ENCODE measurements at regions not wholly inside any gene's neighbourhood (a gene's known extent, or its start where the extent isn't known, plus 50 kb on each side); places are given as distances from the start of the nearest gene placed in this dataset.

GRCh38 chr12:14275111-14275510, 90.4 kb upstream of the ATF7IP start:
- no peak for DNase-seq (ENCODE audit: low read depth in 4 of 4, low spot score in 1 of 4)

DNA sequence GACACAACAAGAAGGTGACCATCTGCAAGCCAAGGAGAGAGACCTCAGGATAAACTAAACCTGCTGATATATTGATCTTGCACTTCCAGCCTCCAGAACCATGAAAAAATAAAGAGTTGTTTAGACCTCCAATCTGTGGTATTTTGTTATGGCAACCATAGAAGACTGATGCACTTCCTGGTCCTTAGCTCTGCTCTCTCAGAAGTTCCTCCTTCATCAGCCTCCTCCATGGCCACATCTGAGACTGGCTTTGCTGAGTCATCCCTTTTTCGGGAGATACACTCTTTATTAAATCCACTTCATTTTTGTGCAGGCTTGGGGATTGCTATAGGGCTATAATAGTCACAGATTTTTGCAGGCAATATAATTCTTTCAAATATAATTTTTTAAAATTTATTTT, 89.6 kb upstream of the ATF7IP start:
- no peak for DNase-seq (ENCODE audit: low read depth in 4 of 4, low spot score in 1 of 4)

DNA sequence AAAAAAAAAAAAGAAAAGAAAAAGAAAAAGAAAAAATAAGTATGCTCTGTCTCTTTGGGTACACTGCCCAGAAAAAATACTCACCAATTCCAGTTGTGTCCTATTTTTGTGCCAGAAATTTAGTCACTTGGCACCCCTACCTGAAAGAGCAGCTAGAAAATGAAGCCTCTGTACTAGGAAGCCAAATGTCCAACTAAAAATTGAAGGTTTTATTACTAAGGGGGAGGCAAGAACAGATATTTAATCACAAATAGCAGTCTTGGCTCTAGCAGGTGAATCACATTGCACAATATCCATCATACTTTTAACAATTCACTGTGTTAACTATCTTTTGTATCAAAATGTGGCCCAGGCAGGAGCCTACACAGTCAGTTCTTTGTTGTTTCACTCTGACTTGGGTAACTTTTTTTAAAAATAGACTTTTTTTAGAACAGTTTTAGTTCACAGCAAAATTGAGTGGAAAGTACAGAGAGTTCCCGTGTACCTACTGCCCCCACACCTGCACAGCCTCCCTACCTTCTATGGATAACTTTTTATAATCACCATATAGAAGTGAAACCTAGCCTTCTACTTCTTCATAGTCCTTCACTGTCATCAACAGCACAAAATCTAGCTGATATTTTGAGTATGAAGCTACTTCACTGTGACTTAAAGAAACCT, 87.1 kb upstream of the ATF7IP start:
- no peak for DNase-seq (ENCODE audit: low read depth in 4 of 4, low spot score in 1 of 4)

GRCh38 chr12:14279845-14280244, 85.6 kb upstream of the ATF7IP start:
- DNase-seq (ENCODE audit: low read depth in 4 of 4, low spot score in 1 of 4), result no peak

DNA sequence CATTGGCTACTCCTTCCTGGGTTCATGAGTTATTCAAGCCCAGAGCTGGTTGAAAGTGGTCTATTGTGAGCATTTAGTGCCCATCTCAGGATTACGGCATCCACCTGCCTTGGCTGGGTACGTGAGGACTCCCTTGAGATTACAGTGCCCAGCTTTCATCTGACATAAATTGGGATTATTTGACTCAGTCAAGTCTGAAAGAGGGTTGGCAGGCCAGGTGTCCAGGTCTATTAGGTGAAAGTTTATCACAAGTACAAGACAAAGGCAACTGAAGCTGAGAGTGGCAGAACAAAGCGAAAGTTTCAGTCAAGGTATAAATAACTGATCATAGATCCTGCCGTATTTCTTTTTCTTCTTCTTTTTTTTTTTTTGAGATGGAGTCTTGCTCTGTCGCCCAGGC, 84.6 kb upstream of the ATF7IP start:
- DNase-seq (ENCODE audit: low read depth in 4 of 4, low spot score in 1 of 4), result no peak

- DNase-seq (ENCODE audit: low read depth in 4 of 4, low spot score in 1 of 4), result no peak
Measured at GRCh38 chr12:14281539-14281938, 83.9 kb upstream of the ATF7IP start.

DNA sequence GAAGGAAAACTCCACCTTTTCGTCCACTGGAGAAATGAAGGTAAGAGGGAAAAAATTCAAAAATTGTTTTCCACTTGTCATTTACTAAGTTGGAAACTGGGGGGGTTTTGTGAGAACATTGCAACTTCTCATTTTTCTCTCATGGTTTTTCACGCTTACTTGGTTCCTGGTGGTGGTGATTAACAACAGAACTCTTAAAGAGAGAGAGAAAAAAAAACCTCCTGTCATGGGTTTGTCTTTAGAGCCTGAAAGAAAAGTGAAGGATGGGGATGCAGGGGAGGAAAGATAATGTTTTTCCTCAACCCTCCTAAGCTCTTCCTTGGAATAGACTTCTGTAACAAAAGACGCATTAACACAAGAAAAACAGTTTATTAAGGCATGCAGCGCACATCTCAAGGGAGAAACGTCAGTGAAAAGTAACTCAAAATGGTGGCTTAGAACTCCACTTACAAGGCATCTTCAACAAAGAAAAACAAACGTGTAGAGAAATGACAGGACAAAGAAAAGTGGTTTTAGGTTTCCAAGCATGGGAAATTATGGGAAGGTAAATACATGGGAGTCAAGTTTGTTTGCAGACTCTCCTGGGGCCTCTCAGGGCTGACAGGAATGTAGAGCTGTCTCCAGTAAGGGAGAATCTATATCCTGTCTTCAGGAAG, 81.9 kb upstream of the ATF7IP start:
- no peak for DNase-seq (ENCODE audit: low read depth in 4 of 4, low spot score in 1 of 4)

DNA sequence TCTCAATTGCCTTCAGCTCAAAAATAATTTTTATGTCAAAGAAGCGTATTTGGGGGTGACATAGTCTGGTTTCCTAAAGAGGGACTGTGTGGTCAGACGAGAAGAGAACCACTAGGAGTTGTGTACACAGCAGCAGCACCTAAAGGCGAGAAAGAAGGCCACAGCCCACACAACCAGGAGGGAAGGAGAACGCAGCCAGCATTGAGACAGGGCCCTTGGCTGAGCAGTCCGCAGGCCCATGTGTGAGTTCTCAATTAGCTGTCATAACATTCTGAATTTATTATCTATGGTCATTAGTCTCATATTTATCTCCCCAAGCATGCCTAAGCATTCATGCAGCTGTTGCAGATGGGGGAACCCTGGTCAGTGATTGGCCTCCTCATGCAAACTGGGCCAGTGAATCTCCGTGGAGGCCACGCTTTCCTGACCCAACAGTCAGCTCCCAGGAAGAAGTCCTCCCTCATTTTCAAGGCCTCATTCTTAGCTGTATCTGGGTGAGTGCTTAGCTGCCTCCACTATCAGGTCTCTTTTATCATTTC, 81.2 kb upstream of the ATF7IP start:
- DNase-seq (ENCODE audit: low read depth in 4 of 4, low spot score in 1 of 4), result no peak

- no peak for DNase-seq (ENCODE audit: low read depth in 4 of 4, low spot score in 1 of 4)
Measured at GRCh38 chr12:14289601-14290000, 75.9 kb upstream of the ATF7IP start.

DNA sequence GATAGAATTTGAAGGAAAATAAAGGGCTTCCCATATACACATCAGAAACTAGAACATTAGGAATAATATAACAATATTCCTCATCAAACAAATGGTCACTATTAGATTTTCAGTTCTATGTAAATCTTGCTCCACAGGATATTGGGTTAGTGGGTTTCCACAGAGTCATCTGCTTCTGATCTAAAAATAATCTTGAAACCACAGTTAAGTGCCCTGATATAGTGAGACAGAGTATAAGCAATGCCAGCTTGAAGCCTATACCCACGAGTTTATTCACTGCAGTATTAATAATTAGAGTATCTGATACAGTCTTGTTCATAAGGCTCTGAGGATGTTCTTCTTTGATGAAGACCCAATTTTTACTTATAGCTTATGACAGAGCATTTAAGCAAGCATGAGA, 74.5 kb upstream of the ATF7IP start:
- DNase-seq (ENCODE audit: low read depth in 4 of 4, low spot score in 1 of 4), result no peak

- no peak for DNase-seq (ENCODE audit: low read depth in 4 of 4, low spot score in 1 of 4)
Measured at GRCh38 chr12:14303661-14304155, 61.8 kb upstream of the ATF7IP start.

- no peak for DNase-seq (ENCODE audit: low read depth in 4 of 4, low spot score in 1 of 4)
Measured at GRCh38 chr12:14307004-14307403, 58.5 kb upstream of the ATF7IP start.

DNA sequence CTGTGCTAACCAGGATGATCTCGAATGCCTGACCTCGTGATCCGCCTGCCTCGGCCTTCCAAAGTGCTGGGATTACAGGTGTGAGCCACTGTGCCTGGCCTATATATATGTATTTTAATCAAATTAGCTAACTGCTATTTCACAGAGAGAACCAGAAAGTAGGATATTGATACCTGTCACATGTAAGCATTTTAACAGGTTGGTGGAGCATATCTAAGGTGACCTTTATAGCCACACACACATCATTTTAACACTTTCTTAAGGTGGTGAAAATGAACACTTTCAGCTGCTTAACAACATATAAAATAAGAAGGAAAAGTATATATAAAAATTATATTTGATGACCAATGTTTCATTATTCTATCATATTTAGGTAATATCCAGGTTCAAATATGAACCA, 57.0 kb upstream of the ATF7IP start:
- DNase-seq (ENCODE audit: low read depth in 4 of 4, low spot score in 1 of 4), result no peak

DNA sequence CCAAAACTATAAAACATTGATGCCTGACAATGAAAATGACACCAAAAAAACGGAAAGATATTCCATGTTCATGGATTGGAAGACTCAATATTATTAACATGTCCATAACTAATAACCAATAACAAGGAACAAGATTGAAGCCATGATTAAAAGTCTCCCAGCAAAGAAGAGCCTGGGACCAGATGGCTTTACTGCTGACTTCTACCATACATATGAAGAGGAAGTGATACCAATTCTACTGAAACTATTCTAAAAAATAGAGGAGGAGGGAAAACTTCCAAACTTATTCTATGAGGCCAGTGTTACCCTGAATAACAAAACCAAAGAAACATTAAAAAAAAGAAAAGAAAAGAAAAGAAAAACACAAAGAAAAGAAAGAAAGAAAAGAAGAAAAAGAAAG, 54.6 kb upstream of the ATF7IP start:
- DNase-seq (ENCODE audit: low read depth in 4 of 4, low spot score in 1 of 4), result no peak

DNA sequence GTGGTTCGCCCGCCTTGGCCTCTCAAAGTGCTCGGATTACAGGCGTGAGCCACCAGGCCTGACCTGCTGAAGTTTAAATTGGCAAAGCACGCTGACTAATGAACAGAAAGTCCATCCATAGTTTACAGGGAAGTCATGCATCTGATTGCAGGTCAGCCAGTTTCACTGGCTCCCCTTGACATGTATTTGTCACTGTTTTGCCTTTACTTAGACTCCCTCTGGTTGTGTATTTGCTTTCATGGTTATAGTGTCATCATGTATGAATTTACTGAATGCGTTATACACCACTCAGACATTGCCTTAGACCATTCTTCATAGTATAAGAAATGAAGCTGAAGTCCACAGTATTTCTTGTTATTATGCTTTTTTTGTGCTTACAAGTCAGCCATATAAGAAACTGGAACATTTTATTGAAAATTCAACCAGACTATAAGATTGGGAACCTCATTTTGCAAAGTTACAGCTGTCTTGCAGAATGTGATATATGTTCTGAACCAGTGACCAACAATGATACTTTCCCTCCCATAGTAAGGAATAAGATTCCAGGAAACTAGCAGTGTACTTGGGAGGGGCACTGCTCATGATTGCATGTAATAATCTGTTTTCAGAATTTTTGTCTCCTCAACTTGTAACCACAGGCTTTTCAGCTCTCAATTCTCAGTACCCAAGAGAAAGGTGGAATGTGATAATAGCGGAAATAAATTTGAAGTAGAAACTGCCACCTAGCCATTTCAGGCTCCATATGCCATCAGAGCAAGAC, 51.9 kb upstream of the ATF7IP start:
- DNase-seq (ENCODE audit: low read depth in 4 of 4, low spot score in 1 of 4), result no peak

- no peak for DNase-seq (ENCODE audit: low read depth in 4 of 4, low spot score in 1 of 4)
Measured at GRCh38 chr12:14314801-14315200, 50.7 kb upstream of the ATF7IP start.

GRCh38 chr12:14315501-14315900, 50.0 kb upstream of the ATF7IP start:
- DNase-seq (ENCODE audit: low read depth in 4 of 4, low spot score in 1 of 4), result no peak
